Parathyroid adenoma (tissue), 2 donors: ENCODE measurements at regions not wholly inside any gene's neighbourhood (a gene's known extent, or its start where the extent isn't known, plus 50 kb on each side); places are given as distances from the start of the nearest gene placed in this dataset.

Source experiments
- H2AFZ ChIP-seq: fragments of 300-600 bp; sonication (generic); one replicate; pipeline ENCODE4 v1.7.0; 2017; ENCODE audit warnings: antibody characterized with exemption, mild to moderate bottlenecking
- H3K27ac ChIP-seq: fragments of 300-600 bp; sonication (generic); one replicate; pipeline ENCODE4 v1.7.0; 2017
- H3K27me3 ChIP-seq: fragments of 300-600 bp; sonication (generic); one replicate; pipeline ENCODE4 v1.7.0; 2017; ENCODE audit warnings: low read length; ENCODE audit not compliant: control insufficient read depth, insufficient read depth
- H3K36me3 ChIP-seq: fragments of 300-600 bp; sonication (generic); one replicate; pipeline ENCODE4 v1.7.0; 2017; ENCODE audit warnings: low read length; ENCODE audit not compliant: control insufficient read depth, insufficient read depth
- H3K4me1 ChIP-seq: fragments of 300-600 bp; sonication (generic); one replicate; pipeline ENCODE4 v1.7.0; 2017; ENCODE audit warnings: control low read depth
- H3K4me2 ChIP-seq: fragments of 300-600 bp; sonication (generic); one replicate; pipeline ENCODE4 v1.7.0; 2017; ENCODE audit warnings: low read length
- H3K4me3 ChIP-seq: fragments of 300-600 bp; sonication (generic); one replicate; pipeline ENCODE4 v1.7.0; 2017; ENCODE audit warnings: low read depth, low read length
- H3K79me2 ChIP-seq: fragments of 300-600 bp; sonication (generic); one replicate; pipeline ENCODE4 v1.7.0; 2017; ENCODE audit warnings: control low read depth
- H3K9ac ChIP-seq: fragments of 300-600 bp; sonication (generic); one replicate; pipeline ENCODE4 v1.7.0; 2017; ENCODE audit warnings: mild to moderate bottlenecking
- H3K9me3 ChIP-seq: fragments of 300-600 bp; sonication (generic); one replicate; pipeline ENCODE4 v1.7.0; 2017; ENCODE audit warnings: low read length; ENCODE audit not compliant: control insufficient read depth
- TF ChIP-seq, protein P1 (sequence below): fragments of 300-600 bp; sonication (generic); IDR thresholded peaks from one replicate; pipeline ENCODE4 v1.7.0; 2017; ENCODE audit warnings: antibody characterized with exemption, mild to moderate bottlenecking
- donor health status: primary hyperparathyroidism.

DNA sequence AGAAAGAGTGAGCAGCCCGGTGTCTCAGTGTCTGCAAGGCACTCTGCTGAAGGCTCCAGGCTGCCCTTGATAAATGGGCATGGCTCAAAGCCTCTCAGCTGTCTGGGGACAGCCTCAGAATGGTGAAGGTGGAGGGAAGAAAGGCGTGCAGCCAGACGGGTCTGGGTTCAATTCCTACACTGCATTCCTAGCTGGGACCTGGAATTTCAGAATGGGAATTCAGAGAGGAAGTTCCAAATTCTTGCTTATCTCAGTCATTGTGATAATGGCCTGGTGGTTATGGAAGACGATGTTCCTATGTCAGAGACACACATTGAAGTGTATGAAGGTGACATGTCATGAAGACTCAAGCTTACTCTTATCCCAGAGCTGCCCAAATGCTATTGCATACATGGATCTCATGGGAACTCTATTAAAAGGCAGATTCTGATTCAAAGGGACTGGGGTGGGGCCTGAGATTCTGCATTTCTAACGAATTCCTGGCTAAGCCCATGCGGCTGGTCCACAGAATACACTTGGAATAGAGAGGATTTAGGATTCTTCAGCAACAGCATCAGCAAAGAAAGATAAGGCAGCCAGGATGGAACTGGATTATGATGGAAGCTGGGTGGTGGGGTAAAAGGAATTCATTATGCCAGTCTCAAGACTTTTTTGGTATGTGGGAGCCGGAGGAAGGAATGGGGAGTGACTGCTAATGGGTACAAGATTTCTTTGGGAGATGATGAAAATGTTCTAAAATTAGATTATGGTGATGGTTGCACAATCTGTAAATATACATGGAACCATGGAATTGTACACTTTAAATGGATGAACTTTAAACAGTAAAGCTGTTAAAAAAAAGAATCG is 82.6 kb upstream of the ZMIZ1 start:
- Histone ChIP-seq H3K4me3 (no peak overlapping the region), H3K9ac (no peak overlapping the region), H3K27ac (no peak overlapping the region), H3K36me3 (no peaks in the 10 kb centered on the region), H3K27me3 (no peaks in the 10 kb centered on the region), H2AFZ (no peak overlapping the region), H3K9me3 (no peaks in the 10 kb centered on the region), H3K79me2 (no peaks in the 10 kb centered on the region), H3K4me2 (no peak overlapping the region), H3K4me1 (peaks cover 12% of the 10 kb centered on the region)
- TF ChIP-seq, protein P1, sequence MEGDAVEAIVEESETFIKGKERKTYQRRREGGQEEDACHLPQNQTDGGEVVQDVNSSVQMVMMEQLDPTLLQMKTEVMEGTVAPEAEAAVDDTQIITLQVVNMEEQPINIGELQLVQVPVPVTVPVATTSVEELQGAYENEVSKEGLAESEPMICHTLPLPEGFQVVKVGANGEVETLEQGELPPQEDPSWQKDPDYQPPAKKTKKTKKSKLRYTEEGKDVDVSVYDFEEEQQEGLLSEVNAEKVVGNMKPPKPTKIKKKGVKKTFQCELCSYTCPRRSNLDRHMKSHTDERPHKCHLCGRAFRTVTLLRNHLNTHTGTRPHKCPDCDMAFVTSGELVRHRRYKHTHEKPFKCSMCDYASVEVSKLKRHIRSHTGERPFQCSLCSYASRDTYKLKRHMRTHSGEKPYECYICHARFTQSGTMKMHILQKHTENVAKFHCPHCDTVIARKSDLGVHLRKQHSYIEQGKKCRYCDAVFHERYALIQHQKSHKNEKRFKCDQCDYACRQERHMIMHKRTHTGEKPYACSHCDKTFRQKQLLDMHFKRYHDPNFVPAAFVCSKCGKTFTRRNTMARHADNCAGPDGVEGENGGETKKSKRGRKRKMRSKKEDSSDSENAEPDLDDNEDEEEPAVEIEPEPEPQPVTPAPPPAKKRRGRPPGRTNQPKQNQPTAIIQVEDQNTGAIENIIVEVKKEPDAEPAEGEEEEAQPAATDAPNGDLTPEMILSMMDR: no peak

DNA sequence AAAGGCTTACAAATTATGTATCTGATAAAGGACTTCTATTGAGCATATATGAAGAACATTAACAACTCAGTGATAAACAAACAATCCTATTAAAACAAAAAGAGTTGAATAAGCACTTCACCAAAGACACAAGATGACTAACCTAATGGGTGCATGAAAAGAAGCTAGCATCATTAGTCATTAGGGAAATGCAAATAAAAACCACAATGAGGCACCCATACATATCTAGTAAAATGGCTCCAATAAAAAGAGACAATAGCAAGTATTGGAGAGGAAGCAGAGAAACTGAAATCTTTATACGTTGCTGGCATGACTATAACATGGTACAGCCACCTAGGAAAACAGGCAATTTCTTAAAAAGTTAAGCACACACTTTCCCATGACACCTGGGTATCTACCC is 77.6 kb upstream of the ZMIZ1 start:
- no peak overlapping the region for H3K9ac ChIP-seq
- H3K36me3 ChIP-seq: no peaks in the 10 kb centered on the region
- H3K27me3 ChIP-seq: no peaks in the 10 kb centered on the region
- no peak overlapping the region for H3K27ac ChIP-seq
- H3K79me2 ChIP-seq: no peaks in the 10 kb centered on the region
- H3K4me3 ChIP-seq: no peak overlapping the region
- TF ChIP-seq, protein P1: no peak
- H3K9me3 ChIP-seq: no peaks in the 10 kb centered on the region
- H3K4me2 ChIP-seq: no peak overlapping the region
- H2AFZ ChIP-seq: no peak overlapping the region
- no peaks in the 10 kb centered on the region for H3K4me1 ChIP-seq

DNA sequence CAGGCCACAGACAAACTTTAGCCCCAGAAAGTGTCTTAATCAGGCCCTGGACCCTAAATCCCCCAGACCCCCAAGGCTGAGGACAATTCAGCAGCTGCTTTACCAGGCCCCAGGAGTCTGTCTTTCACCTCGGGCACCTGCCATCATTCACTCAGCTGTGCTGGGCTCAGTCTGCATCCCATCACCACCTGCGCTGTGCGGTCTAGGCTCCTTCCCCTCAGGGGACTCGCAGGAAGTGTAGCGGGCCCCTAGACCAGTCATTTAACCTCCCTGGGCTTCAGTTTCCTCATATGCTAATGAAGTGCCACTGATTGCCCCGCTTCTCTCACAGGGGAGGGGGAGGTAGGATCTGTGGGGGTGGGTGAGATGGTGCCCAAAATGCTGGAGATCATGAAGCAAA is 76.4 kb upstream of the ZMIZ1 start:
- Histone ChIP-seq H3K9me3 (no peaks in the 10 kb centered on the region), H2AFZ (no peak overlapping the region), H3K36me3 (no peaks in the 10 kb centered on the region), H3K4me1 (no peaks in the 10 kb centered on the region), H3K79me2 (no peaks in the 10 kb centered on the region), H3K27ac (no peak overlapping the region), H3K27me3 (no peaks in the 10 kb centered on the region), H3K4me3 (no peak overlapping the region), H3K4me2 (no peak overlapping the region), H3K9ac (no peak overlapping the region)
- TF ChIP-seq, protein P1: no peak

DNA sequence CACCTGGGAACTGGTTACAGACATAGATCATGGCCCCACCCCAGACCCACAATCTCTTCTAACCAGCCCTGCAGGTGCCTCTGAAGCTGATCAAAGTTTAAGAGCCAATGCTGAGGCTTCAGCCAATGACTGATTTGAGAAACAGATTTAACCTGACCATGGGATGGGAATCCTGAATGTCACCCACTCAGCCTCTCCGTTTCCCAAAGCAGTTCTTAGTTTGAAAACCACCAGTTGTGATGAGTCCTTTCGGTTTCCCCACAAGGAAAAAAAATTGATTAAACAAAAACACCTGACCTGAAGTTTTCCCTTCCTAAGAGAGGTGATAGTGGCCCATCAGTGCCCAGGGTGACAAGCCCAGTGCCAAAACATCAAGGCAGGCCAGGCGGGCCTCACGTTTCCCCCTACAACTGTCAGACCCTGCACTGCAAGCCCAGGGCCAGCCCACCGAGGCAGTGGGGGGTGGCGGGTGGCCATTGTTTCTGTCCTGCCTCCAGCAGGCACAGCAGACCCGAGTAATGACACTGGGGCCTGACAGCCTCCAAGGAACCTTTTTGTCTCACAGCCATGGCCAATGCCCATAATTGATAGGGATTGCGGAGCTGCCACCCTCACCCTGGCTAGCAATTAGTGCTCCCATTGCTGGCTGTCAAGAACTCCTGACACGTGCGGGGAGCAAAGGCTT is 75.4 kb upstream of the ZMIZ1 start:
- H3K4me3 ChIP-seq: no peak overlapping the region
- no peaks in the 10 kb centered on the region for H3K36me3 ChIP-seq
- H3K79me2 ChIP-seq: no peaks in the 10 kb centered on the region
- no peaks in the 10 kb centered on the region for H3K9me3 ChIP-seq
- no peaks in the 10 kb centered on the region for H3K4me1 ChIP-seq
- no peak overlapping the region for H2AFZ ChIP-seq
- H3K9ac ChIP-seq: no peak overlapping the region
- TF ChIP-seq, protein P1: no peak
- H3K27me3 ChIP-seq: no peaks in the 10 kb centered on the region
- no peak overlapping the region for H3K4me2 ChIP-seq
- H3K27ac ChIP-seq: no peak overlapping the region
